ENCODE measurements at regions not wholly inside any gene's neighbourhood (a gene's known extent, or its start where the extent isn't known, plus 50 kb on each side); places are given as distances from the start of the nearest gene placed in this dataset.

- ATAC-seq: no peak
These were observed 454.8 kb upstream of the SOX5 start for GRCh38 chr12:24404086-24404815.

DNA sequence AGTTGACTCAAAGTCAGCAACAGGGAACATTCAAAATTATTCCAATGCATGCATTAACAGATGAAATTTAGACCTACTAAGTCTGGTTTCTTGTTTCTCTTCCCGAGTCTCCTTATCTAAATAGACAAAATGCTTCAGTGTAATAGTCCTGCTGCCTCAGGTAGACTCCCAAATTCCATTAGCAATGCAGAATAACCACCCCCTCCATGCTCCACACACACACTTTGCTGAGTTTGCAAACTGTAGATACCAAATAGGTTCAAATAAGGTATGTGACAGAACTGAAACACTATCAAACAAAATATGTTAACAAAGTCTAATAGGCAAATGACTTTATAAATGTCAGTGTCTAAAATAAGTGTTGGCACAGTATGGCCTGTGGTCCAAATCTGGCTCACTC, 451.1 kb upstream of the SOX5 start:
- ATAC-seq: no peak

DNA sequence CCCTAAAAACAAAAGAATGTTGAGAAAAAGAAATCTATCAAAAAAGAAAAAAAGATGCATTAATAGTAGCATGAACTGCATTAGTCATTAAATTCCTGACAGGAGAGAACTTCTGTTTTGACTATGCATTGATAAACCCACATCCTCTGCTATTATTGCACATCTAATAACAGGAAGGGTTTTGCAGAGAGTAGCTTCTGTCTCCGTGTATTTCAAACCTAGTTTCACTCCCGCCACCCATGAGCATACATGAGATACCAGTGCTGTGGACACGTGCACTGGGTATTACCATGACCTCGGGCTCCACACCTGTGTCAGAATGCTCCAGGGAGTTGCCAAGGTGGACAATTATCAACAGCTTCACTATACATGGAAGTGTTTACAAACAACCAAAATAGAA, 449.1 kb upstream of the SOX5 start:
- ATAC-seq: no peak

DNA sequence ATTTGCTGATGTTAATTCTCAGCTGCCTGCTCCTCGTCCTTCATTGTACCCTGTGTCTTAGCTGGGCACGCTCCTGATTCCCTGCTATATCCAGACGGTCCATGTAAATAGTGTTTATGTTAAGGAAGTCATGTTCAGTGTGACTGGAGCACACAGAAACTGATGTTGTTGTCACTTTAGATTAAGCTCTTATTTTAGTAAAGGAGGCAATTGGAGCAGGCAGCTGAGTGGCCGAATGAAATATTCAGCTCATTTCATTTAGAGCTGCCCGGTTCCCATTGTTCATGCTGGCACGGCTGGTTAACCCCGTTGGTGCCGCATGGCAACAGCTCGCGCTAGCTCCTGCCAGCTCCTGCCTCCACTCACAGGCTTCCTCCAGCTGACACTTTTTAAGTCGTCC, 446.8 kb upstream of the SOX5 start:
- ATAC-seq: no peak

GRCh38 chr12:24394246-24394645, 444.8 kb upstream of the SOX5 start:
- ATAC-seq: no peak

- no peak for ATAC-seq
These were observed 443.6 kb upstream of the SOX5 start for GRCh38 chr12:24393071-24393470.

GRCh38 chr12:24389394-24389793, 439.9 kb upstream of the SOX5 start:
- no peak for ATAC-seq

DNA sequence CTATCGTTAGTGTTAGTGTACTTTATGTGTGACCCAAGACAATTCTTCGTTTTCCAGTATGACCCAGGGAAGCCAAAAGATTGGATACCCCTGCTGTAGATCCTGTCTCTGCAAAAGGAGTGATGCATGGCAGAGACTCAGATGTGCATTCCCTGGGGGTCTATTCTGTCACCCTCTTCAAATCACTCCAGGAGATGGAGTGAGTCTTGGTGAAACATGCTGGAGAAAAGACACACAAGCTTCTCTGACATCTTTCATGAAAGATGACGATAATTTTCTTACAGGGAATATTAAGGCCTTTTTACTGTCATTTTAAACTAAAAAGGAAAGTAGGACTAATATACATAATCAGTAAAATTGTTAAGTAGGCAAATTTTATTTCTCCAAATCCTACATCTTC, 437.9 kb upstream of the SOX5 start:
- ATAC-seq: no peak

DNA sequence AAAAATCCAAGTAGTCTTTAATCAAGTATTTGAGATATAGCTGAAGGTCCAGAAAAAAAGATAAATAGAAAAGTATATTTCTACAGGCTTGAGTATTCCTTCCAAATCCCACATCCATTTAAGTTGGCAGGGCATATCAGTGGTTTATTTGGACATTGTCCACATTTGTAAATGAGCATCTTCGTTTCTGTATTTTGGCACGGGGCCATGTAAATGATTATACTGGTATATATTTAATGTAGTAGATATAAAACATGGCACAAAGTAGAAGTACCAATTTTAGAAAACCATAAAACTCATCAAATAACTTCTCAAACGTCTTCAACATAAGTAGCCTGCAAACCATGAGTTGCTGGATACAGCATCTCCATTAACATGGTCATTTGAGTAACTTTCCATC, 437.4 kb upstream of the SOX5 start:
- no peak for ATAC-seq

- no peak for ATAC-seq
These were observed 432.3 kb upstream of the SOX5 start for GRCh38 chr12:24381790-24382189.

DNA sequence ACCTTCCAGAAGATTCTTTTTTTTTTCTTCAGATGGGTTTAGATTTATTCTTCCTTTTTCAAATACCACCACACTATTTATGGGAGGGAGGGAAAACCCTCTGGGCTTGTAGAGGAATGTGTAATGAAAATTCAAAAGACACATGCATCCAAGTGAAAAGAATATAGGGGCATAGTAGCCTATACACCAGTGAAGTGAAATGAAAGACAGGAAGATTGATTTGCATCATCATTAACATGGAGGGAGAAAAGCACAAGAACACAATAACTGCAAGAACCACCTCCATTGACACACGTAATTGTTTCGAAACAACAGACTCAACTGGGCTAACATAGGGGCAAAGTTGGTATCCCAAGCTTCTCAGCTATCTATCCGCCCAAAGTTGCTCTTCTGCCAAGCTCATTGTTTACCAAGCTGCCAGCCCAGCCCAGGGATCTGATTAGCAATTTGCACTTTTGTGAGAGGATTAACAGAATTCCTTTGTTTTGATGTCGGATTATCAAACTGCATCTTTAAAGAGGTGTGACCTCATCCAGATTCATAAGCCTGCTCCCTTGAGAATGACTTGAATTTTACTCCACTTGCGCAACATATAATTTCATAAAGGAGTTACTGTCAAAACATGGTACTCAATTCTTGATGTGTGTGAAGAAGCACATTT, 430.5 kb upstream of the SOX5 start:
- ATAC-seq: no peak

DNA sequence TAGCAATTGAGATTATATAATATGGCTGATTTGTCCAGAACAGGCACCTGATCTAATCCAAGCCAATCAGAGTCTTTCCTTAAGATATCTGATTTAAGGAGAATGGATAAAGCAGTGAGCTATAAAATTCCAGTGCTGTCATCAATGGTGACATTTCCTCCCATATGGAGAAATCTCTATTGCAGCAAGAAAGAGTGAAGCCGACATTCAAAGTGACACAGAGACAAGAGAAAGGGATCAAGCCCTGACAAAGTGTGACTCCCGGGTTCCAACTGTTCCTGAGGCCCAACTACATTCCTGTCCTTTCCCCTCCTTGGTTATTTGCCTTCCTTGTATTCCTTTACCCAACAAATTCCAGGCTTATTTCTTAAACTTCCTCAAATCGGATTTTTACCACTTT, 430.0 kb upstream of the SOX5 start:
- ATAC-seq: no peak

DNA sequence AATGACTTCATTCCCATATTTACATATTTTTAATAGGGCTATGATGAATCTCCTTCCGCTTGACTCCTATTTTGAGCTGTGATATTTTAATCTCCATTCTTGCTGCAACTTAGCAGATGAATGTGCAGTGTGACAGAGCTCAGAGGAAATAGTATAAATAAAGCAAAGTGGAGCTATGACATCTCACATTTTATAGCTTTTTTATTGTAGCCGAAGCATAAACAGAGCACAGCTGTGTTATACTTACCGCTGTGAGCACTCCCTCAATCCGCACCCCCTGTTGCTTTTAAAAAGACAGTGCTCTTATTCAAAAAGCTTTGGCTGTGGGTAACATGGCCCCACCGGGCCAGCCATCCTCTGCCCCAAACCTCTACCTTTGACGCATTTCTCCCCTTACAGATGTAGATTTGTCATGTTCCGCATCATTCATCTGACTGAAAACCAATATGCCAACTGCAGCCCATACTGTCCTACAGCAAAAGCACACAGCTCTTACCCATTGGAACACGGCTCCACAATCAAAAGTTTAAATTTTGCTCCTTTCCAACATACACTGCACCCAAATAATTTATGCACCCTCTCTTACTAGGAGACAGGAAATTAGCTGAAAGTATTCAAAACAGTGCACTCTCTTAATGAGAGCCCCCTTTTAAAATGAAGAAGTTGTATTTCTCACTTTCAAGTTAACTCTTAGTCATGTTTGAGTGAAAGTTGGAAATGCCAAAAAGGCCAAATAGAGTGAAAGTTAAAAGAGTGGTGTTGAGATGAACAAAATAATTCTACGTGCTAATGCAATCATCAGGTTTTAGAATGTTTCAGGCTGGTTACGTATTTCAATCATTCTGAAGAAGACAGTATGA, 429.3 kb upstream of the SOX5 start:
- ATAC-seq: peak in 1 of 2 donors; percentile 38

DNA sequence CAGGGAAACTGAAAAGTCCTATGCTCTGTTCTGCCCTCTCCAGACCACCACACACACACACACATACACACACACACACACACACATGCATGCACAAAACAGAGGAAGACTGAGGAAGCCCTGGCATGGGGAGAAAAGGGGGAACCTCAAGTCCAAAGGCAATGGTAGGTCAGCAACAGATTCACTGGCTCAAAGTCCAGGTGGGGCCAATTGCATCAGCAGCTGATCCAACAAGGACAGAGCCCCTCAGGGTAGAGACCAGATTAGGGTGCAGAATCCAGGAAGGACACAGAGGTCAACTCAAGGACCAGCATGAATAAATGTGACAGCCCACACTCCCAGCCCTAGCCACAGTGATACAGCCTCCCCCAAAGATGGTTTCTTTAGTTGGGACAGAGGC, 425.0 kb upstream of the SOX5 start:
- no peak for ATAC-seq

DNA sequence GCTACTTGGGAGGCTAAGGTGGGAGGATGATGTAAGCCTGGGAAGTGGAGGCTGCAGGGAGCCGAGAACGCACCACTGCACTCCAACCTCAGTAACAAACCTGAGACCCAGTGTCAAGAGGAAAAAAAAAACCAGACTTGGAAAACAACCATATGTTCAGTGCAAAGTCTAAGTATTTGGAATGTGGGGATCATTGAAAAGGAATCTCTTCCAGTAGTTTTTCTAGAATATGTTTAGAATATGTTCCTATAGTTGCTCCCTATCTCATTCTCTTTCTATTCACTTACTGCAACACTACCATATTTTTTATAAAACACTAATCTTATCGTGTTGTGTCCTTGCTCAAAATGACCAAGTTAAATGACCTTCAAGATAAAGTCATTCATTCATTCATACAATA, 423.5 kb upstream of the SOX5 start:
- no peak for ATAC-seq

GRCh38 chr12:24366514-24366913, 417.0 kb upstream of the SOX5 start:
- no peak for ATAC-seq

- no peak for ATAC-seq
These were observed 415.5 kb upstream of the SOX5 start for GRCh38 chr12:24364921-24365320.

GRCh38 chr12:24363177-24363754, 413.8 kb upstream of the SOX5 start:
- ATAC-seq: no peak

GRCh38 chr12:24361877-24362580, 412.6 kb upstream of the SOX5 start:
- no peak for ATAC-seq

- peak in 1 of 2 donors; percentile 20 for ATAC-seq
These were observed 411.4 kb upstream of the SOX5 start for GRCh38 chr12:24360907-24361306.

DNA sequence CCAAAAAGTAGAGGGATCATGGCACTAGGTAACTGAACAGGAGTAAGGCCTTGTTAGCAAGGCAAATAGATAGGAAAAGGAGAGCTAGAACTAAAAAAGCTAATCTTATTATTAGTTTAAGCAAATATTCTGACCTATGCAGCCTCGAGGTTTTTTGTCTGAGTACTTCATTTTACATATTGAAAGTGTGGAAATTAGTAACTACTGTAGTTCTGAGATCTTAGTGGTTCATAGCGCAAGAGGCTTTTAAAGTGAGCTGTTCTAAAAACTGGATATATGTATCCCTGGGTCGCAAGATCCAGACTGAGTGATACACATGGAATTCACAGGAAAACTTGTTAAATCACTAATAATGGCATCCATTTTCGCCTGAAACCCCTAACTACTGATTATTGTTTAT, 411.0 kb upstream of the SOX5 start:
- ATAC-seq: no peak

DNA sequence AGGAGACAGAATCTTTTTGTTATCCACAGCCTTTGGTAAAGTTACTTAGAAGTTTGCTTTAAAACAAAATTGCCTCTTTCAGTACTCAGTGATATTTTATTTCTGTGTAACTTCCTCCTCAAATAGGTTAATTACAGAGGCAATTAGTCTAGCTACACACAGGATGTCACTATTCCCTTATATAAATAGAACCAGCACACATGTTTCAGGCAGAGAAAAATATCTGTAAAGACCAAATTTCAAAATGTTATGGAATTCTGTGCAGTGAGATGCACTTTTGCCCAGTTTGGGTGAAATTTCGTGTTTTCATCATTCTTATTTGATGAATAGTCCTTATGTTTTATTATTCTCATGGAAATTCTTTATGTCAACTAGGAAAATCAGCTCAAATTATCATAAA, 410.6 kb upstream of the SOX5 start:
- ATAC-seq: no peak

DNA sequence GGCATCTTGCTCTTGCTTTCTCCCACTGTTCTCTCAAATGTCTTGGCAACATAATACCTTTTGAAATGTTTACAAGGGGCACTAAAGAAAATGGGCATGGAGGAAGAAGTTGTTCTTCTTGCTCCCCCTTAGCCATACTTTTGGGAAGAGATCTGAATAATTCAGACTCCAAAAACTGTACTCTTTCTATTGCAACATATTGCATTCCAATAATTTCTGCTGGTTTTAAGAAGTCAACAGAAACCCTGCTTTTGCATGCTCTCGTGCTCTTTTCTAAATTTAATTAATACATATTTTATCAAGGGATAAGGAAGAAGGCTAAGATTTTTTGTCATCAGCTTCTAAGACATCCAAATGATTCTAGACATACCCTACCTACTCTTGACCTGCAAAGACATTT, 409.9 kb upstream of the SOX5 start:
- no peak for ATAC-seq

Measured in activated CD4-positive, CD25-positive, alpha-beta regulatory T cell treated with anti-CD3 and anti-CD28 coated beads, Interleukin-2, amount 50 U/mL, for 24 hours (primary cell).